GM19438 (cell line): ENCODE measurements at regions not wholly inside any gene's neighbourhood (a gene's known extent, or its start where the extent isn't known, plus 50 kb on each side); places are given as distances from the start of the nearest gene placed in this dataset.

Experiments
- ATAC-seq: cut with Tn5 transposase; IDR thresholded peaks from one replicate; pipeline ENCODE4 v1.9.1; 2021; ENCODE audit warnings: low read depth; ENCODE audit not compliant: unreplicated experiment

- ATAC-seq, result no peak
These were observed 61.2 kb downstream of the KLF6 start for GRCh38 chr10:3723766-3724165.

GRCh38 chr10:3720228-3721019 lies 64.6 kb downstream of the KLF6 start:
- ATAC-seq, result no peak

GRCh38 chr10:3719024-3719843 lies 65.8 kb downstream of the KLF6 start:
- ATAC-seq, result no peak

- ATAC-seq, result no peak
These were observed 68.9 kb downstream of the KLF6 start for GRCh38 chr10:3716093-3716492.

- ATAC-seq, result no peak
These were observed 70.0 kb downstream of the KLF6 start for GRCh38 chr10:3714967-3715366.

GRCh38 chr10:3714531-3714930 lies 70.5 kb downstream of the KLF6 start:
- ATAC-seq, result no peak

GRCh38 chr10:3712707-3713106 lies 72.3 kb downstream of the KLF6 start:
- ATAC-seq, result no peak

- ATAC-seq, result no peak
These were observed 73.1 kb downstream of the KLF6 start for GRCh38 chr10:3711918-3712317.

- no peak for ATAC-seq
These were observed 74.2 kb downstream of the KLF6 start for GRCh38 chr10:3710764-3711163.

- ATAC-seq, result no peak
These were observed 75.5 kb downstream of the KLF6 start for GRCh38 chr10:3709456-3710060.

GRCh38 chr10:3708852-3709251 lies 76.2 kb downstream of the KLF6 start:
- no peak for ATAC-seq

- ATAC-seq, result no peak
These were observed 80.3 kb downstream of the KLF6 start for GRCh38 chr10:3704565-3705325.

- ATAC-seq, result no peak
These were observed 82.4 kb downstream of the KLF6 start for GRCh38 chr10:3702569-3702968.

GRCh38 chr10:3702056-3702546 lies 82.9 kb downstream of the KLF6 start:
- no peak for ATAC-seq

GRCh38 chr10:3701491-3701890 lies 83.5 kb downstream of the KLF6 start:
- ATAC-seq, result no peak

GRCh38 chr10:3700531-3701076 lies 84.4 kb downstream of the KLF6 start:
- no peak for ATAC-seq

- no peak for ATAC-seq
These were observed 85.1 kb downstream of the KLF6 start for GRCh38 chr10:3699916-3700315.

GRCh38 chr10:3698312-3698711 lies 86.7 kb downstream of the KLF6 start:
- ATAC-seq, result no peak

- no peak for ATAC-seq
These were observed 91.3 kb downstream of the KLF6 start for GRCh38 chr10:3693698-3694080.

- no peak for ATAC-seq
These were observed 91.8 kb downstream of the KLF6 start for GRCh38 chr10:3693022-3693697.
